Mesenchymal stem cell (in vitro differentiated cells and primary cell): ENCODE measurements at regions not wholly inside any gene's neighbourhood (a gene's known extent, or its start where the extent isn't known, plus 50 kb on each side); places are given as distances from the start of the nearest gene placed in this dataset.

Source experiments
- DNase-seq: peaks from one replicate; pipeline ENCODE4 v3.0.0-alpha.2; 2013
- H2AFZ ChIP-seq: one replicate; pipeline ENCODE4 v1.6.1; 2013; ENCODE audit warnings: low read depth, mild to moderate bottlenecking, control low read depth, inconsistent platforms, low read length, moderate library complexity
- H2AK5ac ChIP-seq: 2 replicates; pipeline ENCODE4 v1.6.1; 2013; ENCODE audit warnings: low read length, moderate library complexity, mild to moderate bottlenecking, inconsistent platforms; ENCODE audit not compliant: severe bottlenecking
- H2BK120ac ChIP-seq: one replicate; pipeline ENCODE4 v1.6.1; 2013; ENCODE audit warnings: low read depth, mild to moderate bottlenecking, inconsistent platforms, low read length, moderate library complexity
- H2BK12ac ChIP-seq, 2 experiments: one replicate each; pipeline ENCODE4 v1.6.1; 2013; ENCODE audit warnings: inconsistent platforms in 2 of 2, low read length in 2 of 2, mild to moderate bottlenecking in 2 of 2, moderate library complexity in 2 of 2, control low read depth in 1 of 2
- H2BK15ac ChIP-seq: one replicate; pipeline ENCODE4 v1.6.1; 2013; ENCODE audit warnings: mild to moderate bottlenecking, low read depth, inconsistent platforms; ENCODE audit not compliant: poor library complexity, severe bottlenecking
- H2BK5ac ChIP-seq: 2 replicates; pipeline ENCODE4 v1.6.1; 2013; ENCODE audit warnings: low read depth, mild to moderate bottlenecking, low read length, control low read depth, inconsistent platforms; ENCODE audit not compliant: poor library complexity, severe bottlenecking
- H3K14ac ChIP-seq, 2 experiments: one replicate each; pipeline ENCODE4 v1.6.1; 2013; ENCODE audit warnings: inconsistent platforms in 2 of 2, low read length in 2 of 2, control low read depth in 1 of 2, mild to moderate bottlenecking in 1 of 2, moderate library complexity in 1 of 2
- H3K18ac ChIP-seq, 2 experiments: one replicate each; pipeline ENCODE4 v1.6.1; 2013; ENCODE audit warnings: inconsistent platforms in 2 of 2, low read length in 2 of 2, control low read depth in 1 of 2, low read depth in 1 of 2, mild to moderate bottlenecking in 1 of 2
- H3K23ac ChIP-seq, 2 experiments: one replicate each; pipeline ENCODE4 v1.6.1; 2013; ENCODE audit warnings: inconsistent platforms in 2 of 2, low read length in 2 of 2, mild to moderate bottlenecking in 2 of 2, moderate library complexity in 2 of 2, control low read depth in 1 of 2
- H3K27ac ChIP-seq: 2 replicates; pipeline ENCODE4 v1.5.1; 2013; ENCODE audit warnings: mild to moderate bottlenecking, moderate library complexity, low read length, control low read depth, inconsistent platforms; ENCODE audit not compliant: poor library complexity, severe bottlenecking
- H3K27me3 ChIP-seq, 2 experiments: 2 replicates each; pipeline versions ENCODE4 v1.6.1 to v1.7.0; 2013; ENCODE audit warnings: low read length in 2 of 2, mild to moderate bottlenecking in 2 of 2, moderate library complexity in 2 of 2, control low read depth in 1 of 2, inconsistent platforms in 1 of 2; ENCODE audit not compliant: control insufficient read depth in 1 of 2, insufficient read depth in 1 of 2
- H3K36me3 ChIP-seq, 2 experiments: 2 replicates each; pipeline versions ENCODE4 v1.6.1 to v1.7.0; 2013; ENCODE audit warnings: low read length in 2 of 2, control low read depth in 1 of 2, inconsistent platforms in 1 of 2, low read depth in 1 of 2, mild to moderate bottlenecking in 1 of 2; ENCODE audit not compliant: insufficient read depth in 2 of 2, control insufficient read depth in 1 of 2
- H3K4ac ChIP-seq, 2 experiments: one replicate each; pipeline ENCODE4 v1.6.1; 2013; ENCODE audit warnings: inconsistent platforms in 2 of 2, low read length in 2 of 2, mild to moderate bottlenecking in 2 of 2, moderate library complexity in 2 of 2, control low read depth in 1 of 2, low read depth in 1 of 2
- H3K4me1 ChIP-seq: 2 replicates; pipeline ENCODE4 v1.6.1; 2013; ENCODE audit warnings: low read depth, low read length, control low read depth; ENCODE audit not compliant: control insufficient read depth, insufficient read depth
- H3K4me2 ChIP-seq: 2 replicates; pipeline ENCODE4 v1.6.1; 2013; ENCODE audit warnings: low read length, mild to moderate bottlenecking, inconsistent platforms; ENCODE audit not compliant: poor library complexity, severe bottlenecking
- H3K4me3 ChIP-seq, 2 experiments: 2 replicates each; pipeline versions ENCODE4 v1.5.1 to v1.7.0; 2013; ENCODE audit warnings: low read length in 2 of 2, mild to moderate bottlenecking in 2 of 2, control low read depth in 1 of 2, low read depth in 1 of 2; ENCODE audit not compliant: insufficient read depth in 1 of 2
- H3K79me1 ChIP-seq: replicated peaks from 2 replicates; pipeline ENCODE4 v1.6.1; 2013; ENCODE audit warnings: mild to moderate bottlenecking, control low read depth, low read length, inconsistent platforms; ENCODE audit not compliant: poor library complexity, severe bottlenecking
- H3K9ac ChIP-seq: 2 replicates; pipeline ENCODE4 v1.7.0; 2013; ENCODE audit warnings: mild to moderate bottlenecking, low read length, moderate library complexity
- H3K9me3 ChIP-seq: 2 replicates; pipeline ENCODE4 v1.7.0; 2013; ENCODE audit warnings: mild to moderate bottlenecking, low read length; ENCODE audit not compliant: control insufficient read depth
- H4K8ac ChIP-seq: one replicate; pipeline ENCODE4 v1.6.1; 2013; ENCODE audit warnings: inconsistent platforms, mild to moderate bottlenecking, low read length, moderate library complexity
- H4K91ac ChIP-seq: one replicate; pipeline ENCODE4 v1.6.1; 2013; ENCODE audit warnings: mild to moderate bottlenecking, low read length, inconsistent platforms
- WGBS: methylation state at CpG from one replicate; pipeline ENCODE4 v1.1.7; 2013; ENCODE audit warnings: mixed read lengths; 5-methylcytosine and 5-hydroxymethylcytosine counted together

- Histone ChIP-seq H3K18ac (no peak overlapping the region), H3K4me2 (no peak overlapping the region), H2AK5ac (no peak overlapping the region), H3K4me1 (no peaks in the 10 kb centered on the region), H3K27ac (no peak overlapping the region), H3K36me3 (no peaks in the 10 kb centered on the region), H3K9ac (no peak overlapping the region), H3K4ac (no peak overlapping the region), H2BK15ac (no peak overlapping the region), H2BK120ac (no peak overlapping the region), H3K23ac (no peak overlapping the region), H3K14ac (no peak overlapping the region), H4K8ac (no peak overlapping the region), H3K9me3 (no peaks in the 10 kb centered on the region), H3K79me1 (no peaks in the 10 kb centered on the region), H3K4me3 (no peak overlapping the region), H2BK5ac (no peak overlapping the region), H2BK12ac (no peak overlapping the region), H3K27me3 (no peaks in the 10 kb centered on the region), H2AFZ (no peak overlapping the region), H4K91ac (no peak overlapping the region)
- DNase-seq: no peak
- 50% methylated on average over 5 of the region's 5 CpGs for WGBS
These were observed 105.3 kb upstream of the GALNT17 start for GRCh38 chr7:71026680-71027079.

GRCh38 chr7:71034243-71034642 is 97.7 kb upstream of the GALNT17 start:
- H2BK12ac ChIP-seq: no peak overlapping the region

GRCh38 chr7:71042591-71042990 is 89.4 kb upstream of the GALNT17 start:
- H3K4me2 ChIP-seq: no peak overlapping the region
- H2BK12ac ChIP-seq: no peak overlapping the region
- H4K8ac ChIP-seq: no peak overlapping the region
- no peak overlapping the region for H2BK120ac ChIP-seq
- no peaks in the 10 kb centered on the region for H3K36me3 ChIP-seq
- no peak overlapping the region for H3K9ac ChIP-seq
- H2AFZ ChIP-seq: no peak overlapping the region
- DNase-seq: no peak
- H3K4me3 ChIP-seq: no peak overlapping the region
- no peaks in the 10 kb centered on the region for H3K27me3 ChIP-seq
- H3K9me3 ChIP-seq: no peaks in the 10 kb centered on the region
- 84% methylated on average over 5 of the region's 5 CpGs for WGBS
- no peak overlapping the region for H2BK15ac ChIP-seq
- H3K23ac ChIP-seq: no peak overlapping the region
- no peak overlapping the region for H3K14ac ChIP-seq
- H2AK5ac ChIP-seq: no peak overlapping the region
- H2BK5ac ChIP-seq: no peak overlapping the region
- H3K18ac ChIP-seq: no peak overlapping the region
- no peak overlapping the region for H3K4ac ChIP-seq
- no peaks in the 10 kb centered on the region for H3K4me1 ChIP-seq
- no peak overlapping the region for H4K91ac ChIP-seq
- H3K27ac ChIP-seq: no peak overlapping the region
- H3K79me1 ChIP-seq: no peaks in the 10 kb centered on the region

More at GRCh38 chr7:71034243-71034642, 97.7 kb upstream of the GALNT17 start:
- Histone ChIP-seq H3K23ac (no peak overlapping the region), H3K14ac (no peak overlapping the region), H3K9me3 (no peaks in the 10 kb centered on the region), H3K79me1 (no peaks in the 10 kb centered on the region), H3K4me3 (no peak overlapping the region), H4K91ac (no peak overlapping the region), H3K4ac (no peak overlapping the region), H3K4me2 (no peak overlapping the region), H2BK15ac (no peak overlapping the region), H3K36me3 (no peaks in the 10 kb centered on the region), H2AFZ (no peak overlapping the region), H3K18ac (no peak overlapping the region), H2BK5ac (no peak overlapping the region), H2AK5ac (no peak overlapping the region), H3K27ac (no peak overlapping the region), H4K8ac (no peak overlapping the region), H2BK120ac (no peak overlapping the region), H3K4me1 (no peaks in the 10 kb centered on the region), H3K27me3 (no peaks in the 10 kb centered on the region), H3K9ac (no peak overlapping the region)
- no peak for DNase-seq
- WGBS: 97% methylated on average over 2 of the region's 2 CpGs

- Histone ChIP-seq H4K8ac (no peak overlapping the region), H3K9ac (no peak overlapping the region), H2BK5ac (no peak overlapping the region), H3K27ac (no peak overlapping the region), H4K91ac (no peak overlapping the region), H3K4ac (no peak overlapping the region), H3K4me1 (no peaks in the 10 kb centered on the region), H3K36me3 (no peaks in the 10 kb centered on the region), H3K9me3 (peaks cover 35% of the 10 kb centered on the region), H3K79me1 (no peaks in the 10 kb centered on the region), H2AFZ (no peak overlapping the region), H3K4me2 (no peak overlapping the region), H3K18ac (no peak overlapping the region), H2BK15ac (no peak overlapping the region), H3K27me3 (no peaks in the 10 kb centered on the region), H2BK12ac (no peak overlapping the region), H3K4me3 (no peak overlapping the region), H2AK5ac (no peak overlapping the region), H3K23ac (no peak overlapping the region), H3K14ac (no peak overlapping the region), H2BK120ac (no peak overlapping the region)
- DNase-seq: no peak
- WGBS: no CpG with 5 or more reads among the region's 1 CpG
These were observed 81.5 kb upstream of the GALNT17 start for GRCh38 chr7:71050492-71050891.
